ENCODE measurements at regions not wholly inside any gene's neighbourhood (a gene's known extent, or its start where the extent isn't known, plus 50 kb on each side); places are given as distances from the start of the nearest gene placed in this dataset.

GRCh38 chr6:98280492-98280891 lies 553.9 kb upstream of the POU3F2 start:
- no peak for TF ChIP-seq YY1 (IDR thresholded peaks at IDR 0.05; ENCODE audit: insufficient read depth, insufficient read length)
- no peak for TF ChIP-seq ZNF274 (IDR thresholded peaks at IDR 0.05; ENCODE audit: low read depth, low read length)
